GM12865 (cell line): ENCODE measurements at regions not wholly inside any gene's neighbourhood (a gene's known extent, or its start where the extent isn't known, plus 50 kb on each side); places are given as distances from the start of the nearest gene placed in this dataset.
"Not testable (repeated sequence)": the region's sequence is repeated elsewhere in the genome, so short reads cannot be mapped to it uniquely, and the experiment has no call there.

Experiments used
- DNase-seq: peaks from one replicate; pipeline ENCODE4 v3.0.0; 2010; ENCODE audit warnings: low read depth
- H3K4me3 ChIP-seq: 2 replicates; pipeline ENCODE4 v1.5.1; 2011; ENCODE audit warnings: mild to moderate bottlenecking, low read depth, low read length, control low read depth
- CTCF ChIP-seq: IDR thresholded peaks from 2 replicates; pipeline ENCODE4 v1.5.1; 2011; ENCODE audit warnings: low read length, control low read depth, low read depth, inconsistent platforms; ENCODE audit not compliant: insufficient read depth; ENCODE audit errors: missing control alignments

DNA sequence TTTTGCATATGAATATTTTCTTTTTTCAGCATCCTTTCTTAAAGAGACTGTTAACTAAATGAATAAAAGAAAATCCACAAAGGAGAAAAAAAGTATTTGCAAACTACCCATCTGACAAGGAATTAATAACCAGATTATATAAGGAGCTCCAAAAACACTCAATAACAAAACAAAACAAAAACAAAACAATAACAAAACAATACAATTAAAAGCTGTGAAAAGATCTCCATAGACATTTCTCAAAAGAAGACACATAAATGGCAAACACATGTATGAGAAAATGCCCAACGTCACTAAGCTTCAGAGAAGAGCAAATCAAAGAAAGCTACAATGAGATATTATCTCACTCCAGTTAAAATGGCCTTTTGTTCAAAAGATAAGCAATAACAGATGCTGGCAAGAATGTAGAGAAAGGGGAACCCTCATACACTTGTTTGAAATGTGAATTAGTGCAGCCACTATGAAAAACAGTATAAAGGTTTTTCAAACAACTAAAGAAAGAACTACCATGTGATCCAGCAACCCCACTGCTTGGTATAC is 1310.0 kb upstream of the EYS start:
- no peak for DNase-seq
- no peak for TF ChIP-seq CTCF
- no peak overlapping the region for H3K4me3 ChIP-seq

- DNase-seq = no peak
- no peak for TF ChIP-seq CTCF
These were observed 1304.4 kb upstream of the EYS start for GRCh38 chr6:67011441-67011840.

GRCh38 chr6:67009818-67010217 is 1302.8 kb upstream of the EYS start:
- no peak for TF ChIP-seq CTCF
- no peak overlapping the region for H3K4me3 ChIP-seq
- DNase-seq = no peak

More at GRCh38 chr6:67011441-67011840, 1304.4 kb upstream of the EYS start:
- H3K4me3 ChIP-seq = no peak overlapping the region

DNA sequence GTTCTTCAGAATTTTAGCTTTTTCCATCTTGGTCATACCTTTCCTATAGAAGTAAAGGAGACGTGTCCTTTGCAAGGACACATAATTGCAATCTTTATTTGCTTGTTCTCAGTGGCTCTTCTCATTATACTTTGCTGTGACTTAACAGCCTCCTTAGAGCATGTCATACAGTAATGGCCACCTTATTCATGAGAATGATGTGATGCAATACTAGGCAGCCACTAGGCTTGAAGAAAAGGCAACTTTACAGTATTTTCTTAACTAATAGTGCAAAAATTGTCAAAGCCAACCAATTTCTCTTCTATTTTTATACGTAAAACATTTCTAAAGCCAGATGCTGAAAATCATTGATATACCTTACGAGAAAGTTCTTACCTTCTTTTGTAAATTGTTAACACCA is 1296.8 kb upstream of the EYS start:
- no peak for TF ChIP-seq CTCF
- H3K4me3 ChIP-seq = no peak overlapping the region
- no peak for DNase-seq

DNA sequence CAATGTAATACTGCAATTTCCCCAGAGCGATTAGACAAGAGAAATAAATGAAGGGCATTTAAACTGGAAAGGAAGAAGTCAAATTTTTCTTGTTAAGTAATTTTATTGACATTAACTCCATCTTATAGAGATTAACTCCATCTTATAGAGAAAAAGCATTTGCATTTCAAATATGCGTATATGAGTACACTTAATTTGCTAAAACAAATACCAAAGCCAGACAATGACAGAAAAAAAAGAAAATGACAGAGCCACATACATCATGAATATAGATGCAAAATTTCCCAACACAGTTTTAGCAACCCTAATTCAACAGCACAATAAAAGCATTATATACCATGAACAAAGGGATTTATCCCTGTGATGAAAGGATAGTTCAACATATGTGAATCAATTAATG is 1293.1 kb upstream of the EYS start:
- DNase-seq = no peak
- no peak overlapping the region for H3K4me3 ChIP-seq
- no peak for TF ChIP-seq CTCF

GRCh38 chr6:66997579-66997978 is 1290.6 kb upstream of the EYS start:
- H3K4me3 ChIP-seq, DNase-seq: not testable (repeated sequence)

- DNase-seq = no peak
- no peak for TF ChIP-seq CTCF
- no peak overlapping the region for H3K4me3 ChIP-seq
These were observed 1288.6 kb upstream of the EYS start for GRCh38 chr6:66995669-66996068.

- DNase-seq, H3K4me3 ChIP-seq: not testable (repeated sequence)
These were observed 1286.7 kb upstream of the EYS start for GRCh38 chr6:66993708-66994107.
